NCI-H187 treated with DMSO at 0.1 percent for 48 hours (cell line): ENCODE measurements at regions not wholly inside any gene's neighbourhood (a gene's known extent, or its start where the extent isn't known, plus 50 kb on each side); places are given as distances from the start of the nearest gene placed in this dataset.

Source experiments
- DNase-seq: peaks from one replicate; lab custom pipeline; 2025; lab: John Stamatoyannopoulos, UW

GRCh38 chr10:4581929-4582328, 244.1 kb upstream of the AKR1E2 start:
- no peak for DNase-seq

DNA sequence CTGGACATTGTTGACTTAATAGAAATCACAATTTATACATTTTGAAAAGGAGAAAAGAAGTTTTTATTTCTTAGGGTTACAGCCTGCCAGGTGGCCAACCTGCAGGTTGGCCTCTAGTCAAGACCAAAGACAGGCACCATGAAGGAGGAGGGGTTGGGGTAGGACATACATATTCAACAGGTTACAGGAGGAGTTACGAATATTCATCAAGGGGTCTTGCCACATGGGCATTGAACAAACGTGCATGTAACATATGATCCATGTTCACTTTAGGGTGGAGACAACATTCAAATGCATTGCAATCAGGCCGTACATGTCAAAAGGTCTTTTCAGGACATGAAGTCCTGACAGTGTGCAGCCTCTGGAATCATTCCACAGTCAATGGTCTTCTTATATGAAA, 246.2 kb upstream of the AKR1E2 start:
- no peak for DNase-seq

GRCh38 chr10:4576206-4576605, 249.8 kb upstream of the AKR1E2 start:
- no peak for DNase-seq

DNA sequence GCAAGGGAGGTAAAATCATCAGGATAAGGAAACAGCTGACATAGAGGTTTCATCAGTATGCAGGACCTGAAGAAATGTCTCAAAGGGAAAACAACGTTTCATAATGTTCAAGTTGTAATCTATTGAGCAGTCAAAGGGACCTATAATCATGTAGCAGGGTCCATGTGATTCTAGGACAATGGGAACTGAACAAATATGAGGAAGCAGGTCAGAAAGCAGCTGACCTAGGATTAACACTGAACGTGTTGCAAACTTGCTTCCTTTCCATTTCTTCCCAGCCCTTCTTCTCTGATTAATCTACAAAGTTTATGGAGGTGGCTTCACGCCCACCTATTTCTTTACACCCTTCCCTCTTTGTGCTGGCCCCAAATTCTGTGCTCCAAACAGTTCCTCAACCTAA, 256.9 kb upstream of the AKR1E2 start:
- no peak for DNase-seq

DNA sequence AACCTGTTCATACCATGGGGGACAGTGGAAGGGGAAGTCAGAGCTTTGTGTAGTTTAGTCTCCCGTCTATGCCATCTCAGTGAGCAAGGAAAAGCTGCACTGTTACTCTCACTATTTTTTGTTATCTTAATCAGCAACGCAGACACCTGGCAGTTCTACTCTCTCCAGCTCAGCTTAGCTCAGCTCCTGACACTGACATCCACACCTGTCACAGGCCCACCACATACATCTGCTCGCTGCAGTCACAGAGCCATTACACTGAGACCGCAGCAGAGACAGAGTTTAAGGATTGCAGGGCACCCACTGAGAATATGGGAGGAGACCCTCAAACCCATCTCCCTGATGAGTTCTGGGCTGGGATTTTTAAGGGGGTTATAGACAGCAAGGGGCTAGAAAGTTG, 257.3 kb upstream of the AKR1E2 start:
- no peak for DNase-seq

DNA sequence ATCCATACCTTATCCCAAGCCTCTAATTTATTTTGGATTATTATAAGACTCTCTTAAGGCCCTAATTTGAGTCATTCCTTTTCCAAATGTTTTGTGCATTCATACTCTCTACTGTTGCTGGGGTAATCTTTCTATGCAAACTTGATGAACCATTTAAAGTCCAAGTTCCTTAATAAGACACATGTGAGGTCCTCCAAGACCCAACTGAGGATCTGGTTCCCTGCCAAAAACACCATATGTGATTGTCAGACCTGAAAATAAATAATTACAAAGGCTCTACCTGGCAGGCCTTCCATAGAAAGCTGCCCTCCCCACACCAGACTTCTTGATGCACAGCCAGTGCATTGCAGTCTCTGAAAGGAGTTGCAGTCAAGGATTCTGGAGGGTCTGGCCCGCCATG, 257.9 kb upstream of the AKR1E2 start:
- DNase-seq: no peak

DNA sequence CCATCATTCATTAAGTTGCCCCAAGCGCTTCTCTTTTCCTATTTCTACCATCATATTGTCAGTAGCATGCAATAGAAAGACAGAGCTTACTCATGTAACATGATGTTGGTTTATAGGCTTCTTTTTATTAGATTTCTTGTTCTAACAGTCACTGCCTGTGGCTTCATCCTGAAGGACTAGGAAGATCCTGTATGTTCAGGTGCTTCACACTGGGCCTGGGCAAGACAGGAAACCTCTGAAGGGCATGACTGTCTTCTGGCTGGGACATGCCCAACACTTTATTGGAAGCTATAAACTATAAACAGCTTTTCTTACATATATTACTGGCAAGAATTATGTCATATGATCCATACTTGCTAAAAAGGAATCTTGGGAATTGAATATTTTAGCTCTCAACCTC, 258.4 kb upstream of the AKR1E2 start:
- DNase-seq: no peak

GRCh38 chr10:4566011-4566410, 260.0 kb upstream of the AKR1E2 start:
- no peak for DNase-seq

GRCh38 chr10:4561296-4561695, 264.7 kb upstream of the AKR1E2 start:
- no peak for DNase-seq

GRCh38 chr10:4557469-4557868, 268.5 kb upstream of the AKR1E2 start:
- no peak for DNase-seq

DNA sequence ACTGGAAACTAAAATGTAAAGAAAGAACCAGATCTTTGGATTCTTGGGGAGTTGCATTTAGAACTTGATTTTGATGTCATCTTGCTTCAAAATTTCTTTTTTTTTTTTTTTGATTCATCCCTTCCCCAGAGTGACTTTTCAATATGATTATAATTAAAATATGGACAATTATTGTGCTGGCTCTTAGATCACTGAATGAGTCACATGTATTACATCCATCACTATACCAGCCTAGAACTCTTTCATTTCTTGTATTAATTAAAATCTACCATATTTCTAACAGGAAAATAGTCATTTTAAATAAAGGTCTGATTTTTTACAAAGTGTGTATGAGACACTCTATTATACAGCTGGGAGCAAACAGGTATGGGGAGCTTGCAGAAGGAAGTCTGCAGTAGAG, 269.5 kb upstream of the AKR1E2 start:
- DNase-seq: no peak

DNA sequence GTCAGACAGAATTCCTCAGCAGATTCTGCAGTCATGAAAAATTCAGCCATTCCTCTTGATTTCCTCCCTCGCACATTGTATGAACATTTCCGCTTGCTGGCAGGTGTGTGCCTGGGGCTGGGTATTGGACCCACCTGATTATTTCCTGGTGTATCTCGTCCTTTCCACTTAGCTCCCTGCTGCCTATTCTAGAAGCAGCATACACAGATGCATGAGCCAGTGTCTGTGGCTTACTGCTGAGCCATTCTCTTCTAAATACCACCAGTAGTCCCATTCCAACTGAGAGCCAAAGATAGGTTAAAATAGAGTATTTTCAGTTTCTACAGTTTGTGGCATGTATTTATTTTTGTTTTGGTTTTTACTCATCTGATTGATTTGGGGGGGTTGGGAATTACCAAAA, 270.1 kb upstream of the AKR1E2 start:
- DNase-seq: no peak

- no peak for DNase-seq
Observed at GRCh38 chr10:4549139-4549653, 276.8 kb upstream of the AKR1E2 start.

- no peak for DNase-seq
Observed at GRCh38 chr10:4546931-4547330, 279.1 kb upstream of the AKR1E2 start.

DNA sequence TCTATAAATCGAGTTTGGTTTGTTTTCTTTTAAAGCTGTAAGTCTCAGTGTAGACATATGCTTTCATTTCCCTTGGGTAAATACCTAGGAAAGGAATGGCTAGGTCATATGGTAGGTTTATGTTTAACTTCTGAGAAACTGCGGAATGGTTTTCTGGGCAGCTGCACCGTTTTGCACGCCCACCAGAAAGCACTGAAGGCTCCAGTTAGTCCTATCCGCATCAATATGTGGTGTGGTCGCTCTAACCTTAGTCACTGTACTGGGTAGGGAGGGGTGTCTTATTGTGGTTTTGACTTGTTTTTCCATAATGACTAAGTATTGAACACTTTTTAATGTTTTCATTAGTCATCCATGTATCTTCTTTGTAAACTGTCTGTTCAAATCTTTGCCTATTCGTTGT, 279.5 kb upstream of the AKR1E2 start:
- DNase-seq: no peak

DNA sequence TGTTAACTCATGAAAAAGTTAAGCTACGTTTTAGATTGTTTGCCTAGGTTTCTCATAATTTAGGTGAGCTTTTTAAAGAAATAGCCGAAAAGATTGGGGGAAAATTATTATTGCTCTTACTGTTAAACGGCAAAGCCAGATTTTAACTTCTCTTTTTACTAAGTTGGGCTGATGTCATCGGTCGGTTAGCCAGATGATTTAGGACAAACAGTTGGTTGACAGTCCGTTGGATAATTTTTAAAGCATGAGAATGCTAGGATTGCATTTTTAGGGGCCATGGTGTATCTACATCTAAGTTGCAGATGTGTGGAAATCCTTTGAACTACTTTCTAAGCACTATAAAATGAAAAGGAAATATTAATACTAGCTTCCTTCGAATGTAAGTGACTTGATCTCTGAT, 280.9 kb upstream of the AKR1E2 start:
- no peak for DNase-seq

DNA sequence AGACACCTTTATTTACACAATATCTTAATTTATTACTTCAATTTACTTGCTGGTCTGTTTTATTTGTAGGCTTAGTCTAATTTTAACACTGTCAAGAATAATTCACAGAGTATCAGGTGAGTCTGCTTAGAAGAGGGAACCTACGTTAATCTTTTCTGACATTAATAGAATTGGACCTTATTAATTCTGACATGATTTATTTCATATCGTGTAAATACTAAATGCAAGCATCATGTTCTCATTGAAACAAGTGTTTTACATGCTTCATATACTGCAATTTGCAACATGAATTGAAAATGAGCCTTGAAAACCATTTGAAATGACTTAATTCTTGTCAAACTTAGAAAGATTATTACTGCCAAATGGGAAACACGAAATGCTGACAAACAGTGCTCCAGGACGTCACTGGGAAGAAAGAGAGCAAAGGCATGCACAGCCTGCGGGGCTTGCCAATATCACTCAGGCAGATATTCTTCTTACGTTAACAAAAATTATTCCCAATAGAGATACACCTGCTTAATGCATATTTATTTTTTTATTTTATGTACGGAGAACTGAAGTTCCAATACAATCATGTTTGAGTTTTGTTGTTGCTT, 282.0 kb upstream of the AKR1E2 start:
- no peak for DNase-seq

DNA sequence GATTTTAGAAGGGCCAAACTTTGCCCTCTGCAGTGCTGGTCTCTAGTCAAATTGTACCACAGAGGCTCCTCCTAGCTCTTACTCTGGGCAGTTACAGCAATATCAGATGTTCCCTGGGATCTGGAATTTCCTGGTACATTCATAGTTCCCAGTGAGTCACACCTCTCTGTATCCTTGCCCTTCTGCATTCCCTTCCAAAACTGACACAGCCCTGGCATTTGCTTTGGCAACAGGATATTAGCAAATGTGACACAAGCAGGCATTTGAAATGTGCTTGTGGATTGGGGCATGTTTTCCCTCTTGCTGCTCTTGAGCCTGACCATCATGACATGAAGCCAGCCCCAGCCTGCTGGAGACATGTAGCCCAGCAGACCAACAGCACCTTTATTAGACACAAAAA, 284.7 kb upstream of the AKR1E2 start:
- DNase-seq: no peak

DNA sequence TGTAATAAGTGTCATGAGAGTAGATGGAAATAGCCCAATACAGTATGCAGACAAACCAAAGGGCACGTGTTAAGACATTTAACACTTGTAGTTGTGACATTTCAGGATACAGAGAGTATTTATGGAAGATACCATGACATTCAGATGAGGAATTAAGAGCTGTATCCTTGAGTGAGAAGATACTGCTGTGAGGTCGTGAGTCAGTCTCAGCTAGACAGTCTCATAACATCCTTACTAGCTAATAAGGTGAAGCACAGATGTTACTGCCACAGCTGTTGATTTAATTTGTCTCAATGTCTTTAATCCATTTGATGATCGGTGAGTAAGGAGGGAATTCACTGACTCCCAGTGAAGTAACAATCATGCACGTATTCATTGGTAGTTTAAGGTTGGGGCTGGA, 288.0 kb upstream of the AKR1E2 start:
- DNase-seq: no peak

GRCh38 chr10:4535521-4535920, 290.5 kb upstream of the AKR1E2 start:
- DNase-seq: no peak

DNA sequence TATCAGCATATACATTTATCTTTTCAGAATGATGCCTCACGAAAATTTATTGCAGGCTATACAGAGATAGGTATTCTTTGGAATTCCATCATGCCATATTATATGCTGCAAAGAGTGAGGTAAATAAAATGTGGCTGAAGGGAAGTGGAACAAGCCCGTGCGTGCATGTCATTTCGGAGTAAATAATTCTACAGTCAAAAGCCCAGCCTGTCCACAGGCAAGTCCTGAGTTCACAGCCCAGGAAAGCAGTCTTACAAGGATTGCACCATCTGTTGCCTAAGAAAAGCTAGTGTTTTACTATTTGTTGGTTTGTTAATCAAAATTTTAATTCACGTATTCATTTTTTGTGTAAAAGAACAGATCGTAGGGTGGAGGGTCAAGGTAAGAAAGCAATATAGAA, 292.4 kb upstream of the AKR1E2 start:
- DNase-seq: no peak

- no peak for DNase-seq
Observed at GRCh38 chr10:4532976-4533375, 293.0 kb upstream of the AKR1E2 start.

DNA sequence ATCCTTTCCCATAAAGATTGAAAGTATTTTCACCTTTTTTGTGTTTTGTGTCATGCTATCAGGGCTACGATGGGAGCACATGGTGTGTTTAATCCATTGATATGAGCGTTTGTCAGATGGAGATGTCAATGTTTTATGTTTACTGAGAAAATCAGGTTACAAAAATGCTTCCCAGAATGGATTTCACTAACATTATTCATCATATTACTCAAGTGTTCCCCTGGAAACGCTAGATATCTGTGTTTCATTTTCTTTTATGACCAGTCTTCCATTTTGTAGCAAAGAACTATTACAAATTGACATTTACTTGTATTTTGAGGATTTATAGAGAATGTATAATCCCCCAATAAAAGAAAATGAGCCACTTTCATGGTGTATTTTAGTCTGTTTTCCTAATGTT, 293.5 kb upstream of the AKR1E2 start:
- DNase-seq: no peak

DNA sequence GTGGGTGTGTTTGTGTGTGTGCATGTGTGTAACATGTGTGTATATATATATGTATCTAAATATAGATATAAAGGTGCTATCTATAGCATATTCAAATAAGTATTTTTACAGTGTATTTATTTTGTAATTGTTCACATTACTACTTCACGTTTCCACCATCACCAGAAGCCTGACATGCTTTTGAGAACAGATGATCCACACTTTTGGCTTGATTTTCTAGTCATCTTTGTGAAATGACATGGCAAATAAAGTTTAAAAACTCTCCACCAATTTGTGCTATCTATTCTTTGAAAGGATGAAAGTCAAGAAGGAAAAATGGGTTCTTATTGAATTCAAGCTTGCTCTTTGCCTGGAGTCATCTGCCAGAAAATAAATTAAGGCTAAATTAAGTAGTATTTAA, 294.0 kb upstream of the AKR1E2 start:
- no peak for DNase-seq

DNA sequence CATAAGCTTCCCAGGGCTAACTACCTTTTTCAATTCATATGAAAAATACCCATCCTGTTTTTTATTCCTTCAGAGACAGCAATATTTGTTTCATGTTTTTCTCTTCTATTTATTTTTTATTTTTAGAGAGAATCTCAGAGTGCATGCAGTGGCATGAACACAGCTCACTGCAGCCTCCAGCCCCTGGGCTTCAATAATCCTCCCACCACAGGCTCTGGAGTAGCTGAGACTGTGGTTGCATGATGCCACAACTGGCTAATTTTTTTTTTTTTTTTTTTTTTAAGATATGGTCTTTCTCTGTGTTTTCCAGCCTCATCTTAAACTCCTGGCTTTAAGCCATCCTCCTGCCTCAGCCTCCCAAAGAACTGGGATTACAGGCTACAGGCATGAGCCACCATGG, 296.7 kb upstream of the AKR1E2 start:
- DNase-seq: no peak
